Common myeloid progenitor, CD34-positive (primary cell): ENCODE measurements at regions not wholly inside any gene's neighbourhood (a gene's known extent, or its start where the extent isn't known, plus 50 kb on each side); places are given as distances from the start of the nearest gene placed in this dataset.

Experiments
- CTCF ChIA-PET: fragments of 350-600 bp; sonication (Branson Sonifier 250); formaldehyde crosslinking; loops from one replicate; lab custom pipeline; 2021; ENCODE audit warnings: antibody characterized with exemption; lab: Charles Lee
- POLR2A ChIA-PET: fragments of 350-600 bp; sonication (Branson Sonifier 250); formaldehyde crosslinking; loops from one replicate; lab custom pipeline; 2021; ENCODE audit warnings: antibody characterized with exemption; lab: Charles Lee
- DNase-seq, 3 donors: peaks; one replicate each; pipeline versions ENCODE4 v3.0.0 to v3.0.0-alpha.2; 2013
- H3K27ac ChIP-seq, 2 experiments: 1 replicate in 1 of 2; 2 replicates in 1 of 2; pipeline ENCODE4 v1.7.0; 2013; ENCODE audit warnings: inconsistent platforms in 2 of 2, low read length in 2 of 2, mild to moderate bottlenecking in 2 of 2, low read depth in 1 of 2, moderate library complexity in 1 of 2; ENCODE audit not compliant: severe bottlenecking in 2 of 2, insufficient read depth in 1 of 2, poor library complexity in 1 of 2
- H3K27me3 ChIP-seq, 5 experiments: replicated peaks in 2 of 5; 1 replicate in 3 of 5; 2 replicates in 2 of 5; pipeline versions ENCODE4 v1.6.1 to v1.7.0; 2013; ENCODE audit warnings: low read length in 4 of 5, mild to moderate bottlenecking in 2 of 5, moderate library complexity in 2 of 5, inconsistent platforms in 1 of 5; ENCODE audit not compliant: insufficient read depth in 5 of 5, control insufficient read depth in 4 of 5
- H3K36me3 ChIP-seq, 4 experiments: 1 replicate in 2 of 4; 2 replicates in 2 of 4; pipeline versions ENCODE4 v1.6.1 to v1.7.0; 2013; ENCODE audit warnings: low read length in 3 of 4, control low read depth in 1 of 4, mild to moderate bottlenecking in 1 of 4; ENCODE audit not compliant: control insufficient read depth in 4 of 4, insufficient read depth in 4 of 4
- H3K4me1 ChIP-seq, 4 experiments: 1 replicate in 3 of 4; 2 replicates in 1 of 4; pipeline versions ENCODE4 v1.6.1 to v1.7.1; 2013; ENCODE audit warnings: low read length in 3 of 4, mild to moderate bottlenecking in 3 of 4, control low read depth in 1 of 4, inconsistent platforms in 1 of 4, moderate library complexity in 1 of 4; ENCODE audit not compliant: control insufficient read depth in 4 of 4, insufficient read depth in 4 of 4; ENCODE audit errors: control extremely low read depth in 1 of 4
- H3K4me3 ChIP-seq, 7 experiments: 1 replicate in 4 of 7; 2 replicates in 3 of 7; pipeline versions ENCODE4 v1.5.1 to v1.7.0; 2013; ENCODE audit warnings: mild to moderate bottlenecking in 7 of 7, low read length in 6 of 7, moderate library complexity in 6 of 7, inconsistent platforms in 2 of 7, low read depth in 2 of 7, control low read depth in 1 of 7; ENCODE audit not compliant: insufficient read depth in 4 of 7, control insufficient read depth in 1 of 7; ENCODE audit errors: extremely low read depth in 1 of 7
- H3K9me3 ChIP-seq, 5 experiments: 1 replicate in 4 of 5; 2 replicates in 1 of 5; pipeline versions ENCODE4 v1.6.1 to v1.7.1; 2013; ENCODE audit warnings: low read length in 4 of 5, mild to moderate bottlenecking in 2 of 5, inconsistent platforms in 1 of 5, low read depth in 1 of 5, moderate library complexity in 1 of 5; ENCODE audit not compliant: control insufficient read depth in 4 of 5, insufficient read depth in 2 of 5; ENCODE audit errors: control extremely low read depth in 1 of 5
- WGBS: methylation state at CpG from one replicate; pipeline ENCODE4 v1.1.5; 2013; ENCODE audit not compliant: insufficient coverage; 5-methylcytosine and 5-hydroxymethylcytosine counted together

GRCh38 chr5:156126716-156127115 lies 200.2 kb upstream of the SGCD start:
- no peaks in the 10 kb centered on the region for H3K4me1 ChIP-seq
- 80% methylated on average over 1 of the region's 1 CpG for WGBS
- H3K36me3 ChIP-seq: no peaks in the 10 kb centered on the region
- ChIA-PET CTCF (no interaction called here), POLR2A (no interaction called here)
- no peak for DNase-seq
- no peak overlapping the region for H3K27ac ChIP-seq
- no peak overlapping the region for H3K4me3 ChIP-seq
- H3K9me3 ChIP-seq: no peaks in the 10 kb centered on the region
- H3K27me3 ChIP-seq: no peaks in the 10 kb centered on the region

- CTCF ChIA-PET: no interaction called here
- H3K4me3 ChIP-seq: no peak overlapping the region
- WGBS: 76% methylated on average over 2 of the region's 2 CpGs
Measured at GRCh38 chr5:156128026-156128425, 198.9 kb upstream of the SGCD start.

GRCh38 chr5:156134216-156134615 lies 192.7 kb upstream of the SGCD start:
- CTCF ChIA-PET: no interaction called here
- WGBS: no CpG with 5 or more reads among the region's 3 CpGs
- no peaks in the 10 kb centered on the region for H3K4me1 ChIP-seq
- H3K4me3 ChIP-seq: no peak overlapping the region
- POLR2A ChIA-PET: no interaction called here
- no peaks in the 10 kb centered on the region for H3K27me3 ChIP-seq
- H3K9me3 ChIP-seq: no peaks in the 10 kb centered on the region
- H3K36me3 ChIP-seq: no peaks in the 10 kb centered on the region
- no peak overlapping the region for H3K27ac ChIP-seq
- no peak for DNase-seq

More at GRCh38 chr5:156128026-156128425, 198.9 kb upstream of the SGCD start:
- POLR2A ChIA-PET: no interaction called here
- Histone ChIP-seq H3K36me3 (no peaks in the 10 kb centered on the region), H3K4me1 (no peaks in the 10 kb centered on the region), H3K27me3 (no peaks in the 10 kb centered on the region), H3K27ac (no peak overlapping the region), H3K9me3 (no peaks in the 10 kb centered on the region)
- no peak for DNase-seq

- Histone ChIP-seq H3K27ac (no peak overlapping the region), H3K36me3 (no peaks in the 10 kb centered on the region), H3K4me1 (no peaks in the 10 kb centered on the region), H3K4me3 (no peak overlapping the region), H3K27me3 (no peaks in the 10 kb centered on the region), H3K9me3 (peaks cover 0 to under 1% (median 0%) of the 10 kb centered on the region in 5 experiments)
- WGBS: no CpG with 5 or more reads among the region's 1 CpG
- ChIA-PET POLR2A (no interaction called here), CTCF (no interaction called here)
- DNase-seq: no peak
Measured at GRCh38 chr5:156135531-156135930, 191.4 kb upstream of the SGCD start.

- WGBS: 83% methylated on average over 1 of the region's 5 CpGs
- Histone ChIP-seq H3K4me3 (no peak overlapping the region), H3K9me3 (peaks cover 0 to 3% (median 0%) of the 10 kb centered on the region in 5 experiments), H3K27me3 (no peaks in the 10 kb centered on the region), H3K27ac (no peak overlapping the region), H3K4me1 (no peaks in the 10 kb centered on the region), H3K36me3 (no peaks in the 10 kb centered on the region)
- CTCF ChIA-PET: no interaction called here
- DNase-seq: no peak
- POLR2A ChIA-PET: no interaction called here
Measured at GRCh38 chr5:156137071-156137869, 189.7 kb upstream of the SGCD start.

- 75% methylated on average over 2 of the region's 2 CpGs for WGBS
- no peak overlapping the region for H3K4me3 ChIP-seq
- no peaks in the 10 kb centered on the region for H3K36me3 ChIP-seq
- no peaks in the 10 kb centered on the region for H3K27me3 ChIP-seq
- ChIA-PET POLR2A (no interaction called here), CTCF (no interaction called here)
- DNase-seq: no peak
- H3K9me3 ChIP-seq: peaks cover 0 to 7% (median 0%) of the 10 kb centered on the region in 5 experiments
- H3K27ac ChIP-seq: no peak overlapping the region
- no peaks in the 10 kb centered on the region for H3K4me1 ChIP-seq
Measured at GRCh38 chr5:156142867-156143266, 184.1 kb upstream of the SGCD start.

- no peak overlapping the region for H3K27ac ChIP-seq
- H3K4me1 ChIP-seq: no peaks in the 10 kb centered on the region
- POLR2A ChIA-PET: no interaction called here
- H3K27me3 ChIP-seq: no peaks in the 10 kb centered on the region
- H3K4me3 ChIP-seq: no peak overlapping the region
- CTCF ChIA-PET: no interaction called here
- no peak for DNase-seq
- H3K36me3 ChIP-seq: no peaks in the 10 kb centered on the region
- peaks cover 0 to 4% (median 0%) of the 10 kb centered on the region in 5 experiments for H3K9me3 ChIP-seq
- 90% methylated on average over 1 of the region's 2 CpGs for WGBS
Measured at GRCh38 chr5:156147261-156147943, 179.6 kb upstream of the SGCD start.
